ENCODE measurements at regions not wholly inside any gene's neighbourhood (a gene's known extent, or its start where the extent isn't known, plus 50 kb on each side); places are given as distances from the start of the nearest gene placed in this dataset.

GRCh38 chr5:168055141-168055683, 236.2 kb upstream of the WWC1 start:
- DNase-seq: no peak

DNA sequence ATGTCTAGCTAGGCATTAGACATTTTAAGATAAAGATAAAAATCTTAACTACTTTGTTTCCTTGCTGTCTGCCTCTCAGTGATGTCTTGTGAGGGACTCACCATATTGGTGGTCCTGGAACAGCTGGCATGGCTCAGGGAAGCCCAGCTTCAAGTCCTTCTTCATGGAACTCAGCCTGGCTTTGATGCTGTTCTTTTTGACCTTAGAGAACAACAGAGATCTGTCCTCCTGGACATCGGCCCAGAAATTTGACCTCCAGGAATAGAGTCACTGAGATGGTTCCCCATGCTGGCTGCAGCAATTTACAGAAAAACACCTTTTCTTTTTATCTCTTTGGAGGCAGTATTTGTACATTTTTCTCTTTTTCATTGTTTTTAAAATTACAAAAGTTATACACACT, 235.5 kb upstream of the WWC1 start:
- no peak for DNase-seq

GRCh38 chr5:168056499-168057182, 234.8 kb upstream of the WWC1 start:
- no peak for DNase-seq

DNA sequence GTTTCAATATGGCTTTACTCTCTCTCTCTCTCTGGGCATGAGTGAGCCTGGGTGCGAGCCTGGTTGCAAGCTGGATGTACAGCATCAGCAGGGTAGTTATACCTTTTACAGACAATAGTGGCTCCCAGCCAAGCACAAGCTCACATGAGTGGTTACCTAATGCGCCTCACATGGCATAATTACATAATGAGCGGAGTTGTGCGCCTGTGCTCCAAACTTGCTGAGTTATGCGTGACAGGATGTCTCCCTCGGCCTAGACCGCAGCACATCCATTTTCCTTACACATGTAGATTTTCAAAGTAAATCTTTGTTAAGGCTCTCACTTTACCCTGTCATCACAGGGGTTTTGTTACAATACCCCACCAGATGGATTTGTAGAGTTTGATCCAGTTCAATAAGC, 233.5 kb upstream of the WWC1 start:
- DNase-seq: peak; percentile 7

DNA sequence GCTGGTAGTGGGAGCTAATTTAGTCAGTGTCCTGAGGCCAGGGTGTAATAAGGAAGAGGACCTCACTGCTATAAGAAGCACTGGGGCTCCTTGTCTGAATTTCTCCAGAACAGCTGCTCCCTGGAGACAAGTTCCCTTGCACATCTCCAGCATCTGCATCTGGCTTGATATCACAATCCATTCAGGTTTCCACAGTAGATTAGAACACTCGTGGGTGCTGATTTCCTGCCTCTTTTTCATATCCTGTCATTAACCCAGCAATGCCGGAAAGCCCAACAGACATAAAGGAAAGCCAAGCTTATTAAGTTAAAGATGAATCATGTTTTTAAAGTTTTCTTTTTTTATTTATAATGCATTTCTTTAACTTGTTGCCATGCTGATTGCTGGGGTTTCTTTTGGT, 232.3 kb upstream of the WWC1 start:
- no peak for DNase-seq

- DNase-seq: no peak
Measured at GRCh38 chr5:168062239-168062638, 229.2 kb upstream of the WWC1 start.

GRCh38 chr5:168064457-168064856, 227.0 kb upstream of the WWC1 start:
- no peak for DNase-seq

- DNase-seq: no peak
Measured at GRCh38 chr5:168064933-168065622, 226.4 kb upstream of the WWC1 start.

GRCh38 chr5:168066536-168067208, 224.8 kb upstream of the WWC1 start:
- no peak for DNase-seq

DNA sequence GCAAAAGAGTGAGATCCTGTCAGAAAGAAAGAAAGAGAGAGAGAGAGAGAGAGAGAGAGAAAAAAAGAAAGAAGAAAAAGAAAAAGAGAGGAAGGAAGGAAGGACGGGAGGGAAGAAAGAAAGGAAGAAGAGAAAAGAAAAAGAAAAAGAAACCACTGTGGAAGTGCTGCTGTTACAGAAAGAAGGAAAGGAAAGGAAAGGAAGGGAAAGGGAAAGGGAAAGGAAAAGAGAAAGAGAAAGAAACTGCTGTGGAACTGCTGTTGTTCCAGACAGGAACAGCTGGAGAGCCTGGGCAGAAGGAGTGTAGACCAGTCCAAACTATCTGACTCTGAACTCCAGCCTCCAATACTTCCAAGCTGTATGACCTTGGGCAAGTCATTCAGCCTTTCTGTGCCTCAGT, 220.7 kb upstream of the WWC1 start:
- no peak for DNase-seq

DNA sequence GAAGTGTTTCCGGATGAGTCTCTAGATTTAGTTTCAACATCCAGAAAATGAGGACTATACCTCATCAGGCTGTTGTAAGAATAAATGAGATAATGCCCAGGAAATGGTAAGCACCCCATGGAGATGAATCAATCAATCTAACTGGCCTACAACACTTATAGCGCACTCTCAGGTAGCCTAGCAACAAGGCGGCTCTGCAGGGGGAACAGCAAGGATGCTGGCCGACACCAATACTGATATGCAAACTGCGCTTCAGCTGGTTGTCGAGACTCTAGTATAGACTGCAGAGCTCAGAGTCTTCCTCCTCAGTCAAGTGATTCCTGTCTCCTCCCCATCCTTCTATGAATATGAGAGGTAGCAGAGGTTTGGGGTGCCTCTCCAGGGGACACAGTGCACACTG, 218.8 kb upstream of the WWC1 start:
- DNase-seq: peak; percentile 17

GRCh38 chr5:168073311-168073710, 218.1 kb upstream of the WWC1 start:
- no peak for DNase-seq

DNA sequence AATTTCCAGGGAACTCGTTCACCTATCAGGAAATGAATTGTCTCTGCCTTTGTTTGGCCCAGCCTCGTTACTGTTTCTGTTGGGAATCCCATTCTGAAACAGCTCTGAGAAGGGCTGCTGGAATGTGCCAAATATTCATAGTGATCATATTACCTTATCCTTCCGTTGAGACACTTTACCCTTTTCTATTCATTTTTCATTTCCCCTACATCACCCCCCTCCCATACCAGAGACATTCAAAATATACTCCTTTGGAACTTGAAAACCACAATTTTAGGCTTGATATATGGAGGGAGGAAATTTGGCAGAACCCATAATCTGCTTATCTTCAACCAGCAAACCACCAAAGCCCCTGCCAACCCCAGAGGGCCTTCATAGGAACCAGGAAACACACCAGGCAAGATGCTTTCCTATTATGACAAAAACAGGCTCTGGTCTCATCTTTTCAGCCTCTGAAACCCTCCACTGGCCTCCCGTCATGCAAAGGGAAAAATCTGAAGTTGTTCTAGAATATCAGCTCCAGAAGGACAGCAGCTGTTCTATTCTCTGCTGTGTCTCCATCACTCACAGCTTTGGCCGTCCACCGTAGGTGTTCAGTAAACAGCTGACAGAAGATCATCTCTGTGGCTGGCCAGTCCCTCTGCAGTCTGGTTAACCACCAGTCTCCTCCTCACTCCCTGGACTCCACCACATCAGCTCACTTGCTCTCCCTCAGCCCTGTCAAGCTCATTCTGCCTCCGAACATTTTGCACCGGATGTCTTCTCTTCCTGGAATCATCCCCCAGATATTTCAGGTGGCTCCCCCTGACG, 217.2 kb upstream of the WWC1 start:
- no peak for DNase-seq

GRCh38 chr5:168075387-168075786, 216.1 kb upstream of the WWC1 start:
- DNase-seq: no peak

DNA sequence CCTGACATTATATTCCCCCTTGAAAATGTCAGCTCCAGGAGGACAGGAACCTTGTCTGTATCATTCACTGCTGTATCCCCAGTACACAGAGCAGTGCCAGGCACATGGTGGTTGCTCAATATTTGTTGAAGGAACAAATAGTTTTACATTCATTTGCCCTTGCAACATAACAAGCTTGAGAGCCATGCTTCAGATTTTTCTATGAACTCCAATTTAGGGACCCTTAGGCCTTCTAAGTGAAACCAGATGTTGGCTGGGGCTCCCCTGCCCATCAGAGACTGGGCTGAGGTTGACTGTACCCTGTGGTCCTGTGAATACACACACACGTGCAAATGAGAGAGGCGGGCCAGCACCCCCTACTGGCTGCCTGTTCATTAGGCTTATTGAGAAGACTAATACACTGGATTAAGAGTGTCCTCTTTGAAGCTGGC, 214.9 kb upstream of the WWC1 start:
- no peak for DNase-seq

GRCh38 chr5:168085261-168086031, 206.0 kb upstream of the WWC1 start:
- DNase-seq: no peak

DNA sequence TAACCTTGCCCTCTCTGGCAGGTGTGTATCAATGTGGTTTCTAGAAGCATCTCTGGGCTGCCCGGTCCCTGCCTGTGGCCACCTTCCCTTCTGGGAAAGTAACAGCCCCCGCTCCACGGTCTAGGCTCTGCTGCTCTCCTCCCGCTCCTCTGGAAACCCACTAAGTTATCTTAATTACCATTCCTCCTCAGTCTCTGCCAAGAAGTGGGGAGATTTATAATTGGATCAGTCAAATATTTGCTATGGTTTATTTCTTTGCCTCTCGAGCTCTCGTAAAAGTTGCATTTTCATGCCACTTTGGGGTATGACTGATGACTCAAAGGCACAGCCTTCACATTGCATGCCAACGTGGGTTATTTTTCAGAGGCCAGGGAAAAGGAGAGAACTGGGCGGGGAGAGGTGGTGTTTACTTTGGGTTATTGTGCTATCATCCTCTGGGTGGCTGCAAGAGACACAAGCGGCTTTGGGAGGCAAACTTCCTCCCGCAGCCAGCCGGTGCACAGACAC, 205.3 kb upstream of the WWC1 start:
- DNase-seq: peak; percentile 30

- no peak for DNase-seq
Measured at GRCh38 chr5:168086746-168087145, 204.7 kb upstream of the WWC1 start.

- DNase-seq: no peak
Measured at GRCh38 chr5:168088410-168089173, 202.9 kb upstream of the WWC1 start.

DNA sequence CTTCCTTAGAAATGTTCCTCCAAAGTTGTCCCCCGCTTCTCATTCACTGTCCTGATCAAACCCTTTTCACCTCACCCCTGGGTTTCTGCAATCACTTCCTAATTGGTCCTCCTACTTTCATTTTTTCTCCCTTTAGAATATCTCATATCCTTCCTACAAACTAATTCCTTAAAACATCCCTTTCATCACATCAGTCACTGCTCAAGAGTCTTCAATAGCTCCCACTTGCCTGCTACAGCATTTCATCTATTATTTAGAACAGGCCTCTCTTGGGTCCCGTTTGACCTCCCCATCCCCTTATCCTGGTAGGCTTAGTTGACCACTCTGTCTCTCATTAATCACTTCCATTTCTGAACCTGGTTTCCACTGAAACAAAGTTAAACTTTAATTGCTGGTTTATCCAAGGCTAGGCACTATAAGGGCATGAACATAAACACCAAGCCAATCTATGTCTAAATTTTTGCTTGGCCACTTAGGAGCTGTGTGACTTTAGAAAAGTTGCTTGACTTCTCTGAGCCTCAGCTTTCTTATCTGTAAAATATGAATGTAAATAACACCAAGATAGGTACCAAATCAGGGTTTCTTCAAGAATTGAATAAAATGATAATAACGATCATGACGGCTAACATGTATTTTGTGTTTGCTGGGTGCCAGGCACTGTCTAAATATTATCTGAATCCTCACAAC, 202.1 kb upstream of the WWC1 start:
- no peak for DNase-seq

Measured in COR-L47 (cell line).